ENCODE measurements at regions not wholly inside any gene's neighbourhood (a gene's known extent, or its start where the extent isn't known, plus 50 kb on each side); places are given as distances from the start of the nearest gene placed in this dataset.
A peak's percentile ranks its signal among the peaks of the same experiment; 100 is the strongest.
"Not testable (repeated sequence)": the region's sequence is repeated elsewhere in the genome, so short reads cannot be mapped to it uniquely, and the experiment has no call there.

DNA sequence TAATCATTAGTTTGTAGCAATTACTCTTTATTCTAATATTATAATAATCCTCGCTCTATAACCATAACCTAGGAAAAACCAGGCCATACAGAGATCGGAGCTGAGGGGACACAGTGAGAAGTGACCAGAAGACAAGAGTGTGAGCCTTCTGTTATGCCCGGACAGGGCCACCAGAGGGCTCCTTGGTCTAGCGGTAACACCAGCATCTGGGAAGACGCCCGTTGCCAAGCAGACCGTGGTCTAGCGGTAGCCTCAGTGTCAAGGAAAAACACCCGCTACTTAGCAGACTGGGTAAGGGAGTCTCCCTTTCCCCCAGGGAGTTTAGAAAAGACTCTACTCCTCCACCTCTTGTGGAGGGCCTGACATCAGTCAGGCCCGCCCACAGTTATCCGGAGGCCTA, 235.9 kb upstream of the ACO1 start:
- H3K4me1 ChIP-seq (ENCODE audit: control insufficient read depth, insufficient read depth, low read length); DNase-seq (ENCODE audit: low read depth, low spot score); H3K27ac ChIP-seq (ENCODE audit: low read length); H3K9me3 ChIP-seq (ENCODE audit: control insufficient read depth, insufficient read depth, low read depth, low read length); H3K4me3 ChIP-seq (ENCODE audit: low read depth in 2 of 2, low read length in 2 of 2); H3K36me3 ChIP-seq (ENCODE audit: control insufficient read depth, insufficient read depth, low read length); POLR2A ChIA-PET; H3K27me3 ChIP-seq (ENCODE audit: control insufficient read depth, insufficient read depth, low read length); ATAC-seq; in situ Hi-C loops (cut with HindIII; ENCODE audit: low pct_unique_long_range_greater_than_20kb, low sequenced_read_pairs); BruUV-seq (replicated peaks): not testable (repeated sequence)
- CTCF ChIA-PET: interaction anchor here (0.7 kb wide), 1 partner anchor 271 kb away, joined by 5 read pairs; no protein-coding TSS in a partner anchor
- TF ChIP-seq, protein P1, sequence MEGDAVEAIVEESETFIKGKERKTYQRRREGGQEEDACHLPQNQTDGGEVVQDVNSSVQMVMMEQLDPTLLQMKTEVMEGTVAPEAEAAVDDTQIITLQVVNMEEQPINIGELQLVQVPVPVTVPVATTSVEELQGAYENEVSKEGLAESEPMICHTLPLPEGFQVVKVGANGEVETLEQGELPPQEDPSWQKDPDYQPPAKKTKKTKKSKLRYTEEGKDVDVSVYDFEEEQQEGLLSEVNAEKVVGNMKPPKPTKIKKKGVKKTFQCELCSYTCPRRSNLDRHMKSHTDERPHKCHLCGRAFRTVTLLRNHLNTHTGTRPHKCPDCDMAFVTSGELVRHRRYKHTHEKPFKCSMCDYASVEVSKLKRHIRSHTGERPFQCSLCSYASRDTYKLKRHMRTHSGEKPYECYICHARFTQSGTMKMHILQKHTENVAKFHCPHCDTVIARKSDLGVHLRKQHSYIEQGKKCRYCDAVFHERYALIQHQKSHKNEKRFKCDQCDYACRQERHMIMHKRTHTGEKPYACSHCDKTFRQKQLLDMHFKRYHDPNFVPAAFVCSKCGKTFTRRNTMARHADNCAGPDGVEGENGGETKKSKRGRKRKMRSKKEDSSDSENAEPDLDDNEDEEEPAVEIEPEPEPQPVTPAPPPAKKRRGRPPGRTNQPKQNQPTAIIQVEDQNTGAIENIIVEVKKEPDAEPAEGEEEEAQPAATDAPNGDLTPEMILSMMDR (IDR thresholded peaks at IDR 0.05): peak; percentile 64
- intact Hi-C loops (cut with micrococcal nuclease; ENCODE audit: unreplicated experiment): loop anchor here (2.0 kb wide), 1 partner anchor 102 kb away; no protein-coding TSS in a partner anchor

GRCh38 chr9:32161209-32161608, 223.2 kb upstream of the ACO1 start:
- intact Hi-C loops (cut with micrococcal nuclease; ENCODE audit: unreplicated experiment) (no loop called here), in situ Hi-C loops (cut with HindIII; ENCODE audit: low pct_unique_long_range_greater_than_20kb, low sequenced_read_pairs) (no loop called here)
- TF ChIP-seq TCF7L2 (IDR thresholded peaks at IDR 0.05; ENCODE audit: low read depth, low read length) (no peak), SIN3A (IDR thresholded peaks at IDR 0.05; ENCODE audit: borderline replicate concordance, insufficient read depth, low read depth, low read length) (no peak), POLR2AphosphoS5 (IDR thresholded peaks at IDR 0.05; ENCODE audit: low read depth, low read length) (no peak), REST (IDR thresholded peaks at IDR 0.05; ENCODE audit: insufficient read depth in 1 of 2, low read depth in 2 of 2, low read length in 1 of 2) (no peak)
- TF ChIP-seq, protein P1 (IDR thresholded peaks at IDR 0.05): no peak
- no peak for ATAC-seq
- DNase-seq (ENCODE audit: low read depth, low spot score): no peak
- no peaks in the 10 kb centered on the region for H3K36me3 ChIP-seq (ENCODE audit: control insufficient read depth, insufficient read depth, low read length)
- CTCF ChIA-PET: no interaction called here
- H3K4me3 ChIP-seq (ENCODE audit: low read depth in 2 of 2, low read length in 2 of 2): no peak overlapping the region
- no peak overlapping the region for H3K27ac ChIP-seq (ENCODE audit: low read length)
- POLR2A ChIA-PET: no interaction called here
- no peaks in the 10 kb centered on the region for H3K27me3 ChIP-seq (ENCODE audit: control insufficient read depth, insufficient read depth, low read length)
- no peaks in the 10 kb centered on the region for H3K4me1 ChIP-seq (ENCODE audit: control insufficient read depth, insufficient read depth, low read length)
- BruUV-seq (replicated peaks): no TSS peak
- no peaks in the 10 kb centered on the region for H3K9me3 ChIP-seq (ENCODE audit: control insufficient read depth, insufficient read depth, low read depth, low read length)

DNA sequence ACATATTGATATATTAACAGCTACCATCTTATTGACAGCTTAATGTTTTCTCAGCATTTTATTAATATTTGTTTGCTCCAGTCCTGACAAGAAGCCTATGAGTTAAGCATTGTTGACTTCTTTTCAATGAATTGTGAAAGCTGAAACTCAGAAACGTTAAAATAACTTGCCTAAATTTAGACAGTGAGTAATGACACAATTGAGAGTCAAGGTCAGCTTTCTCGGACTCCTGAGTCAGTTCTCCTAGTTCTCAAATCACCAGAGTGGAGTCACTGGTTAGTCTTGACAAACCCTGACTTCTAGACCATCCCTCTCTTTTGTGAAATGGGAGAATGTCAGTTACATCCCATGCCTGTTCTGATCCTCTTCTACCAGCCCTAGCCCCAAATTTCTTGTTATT, 222.7 kb upstream of the ACO1 start:
- POLR2A ChIA-PET: no interaction called here
- DNase-seq (ENCODE audit: low read depth, low spot score) (no peak), ATAC-seq (no peak)
- intact Hi-C loops (cut with micrococcal nuclease; ENCODE audit: unreplicated experiment): no loop called here
- Histone ChIP-seq H3K27me3 (ENCODE audit: control insufficient read depth, insufficient read depth, low read length) (no peaks in the 10 kb centered on the region), H3K36me3 (ENCODE audit: control insufficient read depth, insufficient read depth, low read length) (no peaks in the 10 kb centered on the region), H3K9me3 (ENCODE audit: control insufficient read depth, insufficient read depth, low read depth, low read length) (no peaks in the 10 kb centered on the region), H3K4me1 (ENCODE audit: control insufficient read depth, insufficient read depth, low read length) (no peaks in the 10 kb centered on the region), H3K4me3 (ENCODE audit: low read depth in 2 of 2, low read length in 2 of 2) (no peak overlapping the region), H3K27ac (ENCODE audit: low read length) (no peak overlapping the region)
- TF ChIP-seq SIN3A (IDR thresholded peaks at IDR 0.05; ENCODE audit: borderline replicate concordance, insufficient read depth, low read depth, low read length) (no peak), POLR2AphosphoS5 (IDR thresholded peaks at IDR 0.05; ENCODE audit: low read depth, low read length) (no peak), REST (IDR thresholded peaks at IDR 0.05; ENCODE audit: insufficient read depth in 1 of 2, low read depth in 2 of 2, low read length in 1 of 2) (no peak), TCF7L2 (IDR thresholded peaks at IDR 0.05; ENCODE audit: low read depth, low read length) (no peak)
- TF ChIP-seq, protein P1 (IDR thresholded peaks at IDR 0.05): no peak
- in situ Hi-C loops (cut with HindIII; ENCODE audit: low pct_unique_long_range_greater_than_20kb, low sequenced_read_pairs): no loop called here
- BruUV-seq (replicated peaks): no TSS peak
- CTCF ChIA-PET: no interaction called here
